GM12891 (cell line): ENCODE measurements at regions not wholly inside any gene's neighbourhood (a gene's known extent, or its start where the extent isn't known, plus 50 kb on each side); places are given as distances from the start of the nearest gene placed in this dataset.

Source experiments
- DNase-seq: peaks from one replicate; pipeline ENCODE4 v3.0.0; 2011; ENCODE audit warnings: low spot score; ENCODE audit not compliant: insufficient read length
- FAIRE-seq: peaks from 2 replicates; lab custom pipeline; 2011; peaks lifted over from hg19 to GRCh38; lab: Jason Lieb, UNC
- PAX5 ChIP-seq: IDR thresholded peaks from 2 replicates; pipeline ENCODE4 v1.6.1; 2011; ENCODE audit warnings: low read length, moderate library complexity, mild to moderate bottlenecking; ENCODE audit not compliant: insufficient read depth, severe bottlenecking
- POLR2A ChIP-seq: IDR thresholded peaks from 2 replicates; pipeline ENCODE4 v1.6.1; 2011; ENCODE audit warnings: low read depth, low read length, control low read depth
- POLR2AphosphoS5 ChIP-seq: IDR thresholded peaks from 2 replicates; pipeline ENCODE4 v1.6.1; 2011; ENCODE audit warnings: low read depth, low read length, control low read depth
- POU2F2 ChIP-seq: IDR thresholded peaks from 2 replicates; pipeline ENCODE4 v1.6.1; 2011; ENCODE audit warnings: low read depth, mild to moderate bottlenecking, control low read depth, low read length, moderate library complexity
- SPI1 ChIP-seq: IDR thresholded peaks from 2 replicates; pipeline ENCODE4 v1.6.1; 2011; ENCODE audit warnings: low read depth, low read length, control low read depth
- TAF1 ChIP-seq: IDR thresholded peaks from 2 replicates; pipeline ENCODE4 v1.6.1; 2011; ENCODE audit warnings: low read depth, low read length, control low read depth

- no peak for TF ChIP-seq POU2F2
- no peak for TF ChIP-seq POLR2A
- TF ChIP-seq PAX5 = no peak
- no peak for TF ChIP-seq POLR2AphosphoS5
- no peak for TF ChIP-seq SPI1
- DNase-seq (no peak), FAIRE-seq (no peak)
Observed at GRCh38 chr3:110027446-110028080, 690.2 kb upstream of the DPPA4 start.

GRCh38 chr3:110031975-110032374, 694.6 kb upstream of the DPPA4 start:
- no peak for FAIRE-seq
- TF ChIP-seq PAX5 = no peak
- no peak for TF ChIP-seq TAF1
- no peak for TF ChIP-seq POLR2AphosphoS5
- TF ChIP-seq POU2F2 = no peak
- no peak for TF ChIP-seq SPI1
- TF ChIP-seq POLR2A = no peak
- no peak for DNase-seq

GRCh38 chr3:110059431-110059830, 722.1 kb upstream of the DPPA4 start:
- FAIRE-seq = no peak

GRCh38 chr3:110062716-110063115, 725.4 kb upstream of the DPPA4 start:
- DNase-seq = no peak
- no peak for FAIRE-seq
- TF ChIP-seq POU2F2 = no peak
- TF ChIP-seq TAF1 = no peak
- no peak for TF ChIP-seq SPI1
- no peak for TF ChIP-seq POLR2A
- TF ChIP-seq POLR2AphosphoS5 = no peak
- no peak for TF ChIP-seq PAX5

More at GRCh38 chr3:110059431-110059830, 722.1 kb upstream of the DPPA4 start:
- no peak for DNase-seq
- TF ChIP-seq POLR2A = no peak
- TF ChIP-seq SPI1 = no peak
- TF ChIP-seq POLR2AphosphoS5 = no peak
- TF ChIP-seq TAF1 = no peak
- TF ChIP-seq PAX5 = no peak
- no peak for TF ChIP-seq POU2F2

- FAIRE-seq (no peak), DNase-seq (no peak)
Observed at GRCh38 chr3:110063178-110063577, 725.8 kb upstream of the DPPA4 start.

GRCh38 chr3:110066206-110066605, 728.9 kb upstream of the DPPA4 start:
- DNase-seq (no peak), FAIRE-seq (no peak)
- TF ChIP-seq PAX5 = no peak
- no peak for TF ChIP-seq TAF1
- no peak for TF ChIP-seq POU2F2
- TF ChIP-seq POLR2A = no peak
- no peak for TF ChIP-seq SPI1
- no peak for TF ChIP-seq POLR2AphosphoS5

More at GRCh38 chr3:110063178-110063577, 725.8 kb upstream of the DPPA4 start:
- TF ChIP-seq POLR2AphosphoS5 (no peak), POLR2A (no peak), POU2F2 (no peak), TAF1 (no peak), PAX5 (no peak), SPI1 (no peak)

GRCh38 chr3:110067527-110067926, 730.2 kb upstream of the DPPA4 start:
- DNase-seq (no peak), FAIRE-seq (no peak)
- TF ChIP-seq PAX5 = no peak
- no peak for TF ChIP-seq POLR2A
- TF ChIP-seq POLR2AphosphoS5 = no peak
- no peak for TF ChIP-seq TAF1
- no peak for TF ChIP-seq SPI1
- no peak for TF ChIP-seq POU2F2

- DNase-seq (no peak), FAIRE-seq (no peak)
- TF ChIP-seq TAF1 (no peak), POLR2A (no peak), POLR2AphosphoS5 (no peak), SPI1 (no peak), POU2F2 (no peak), PAX5 (no peak)
Observed at GRCh38 chr3:110069761-110070160, 732.4 kb upstream of the DPPA4 start.

GRCh38 chr3:110070161-110070916, 733.0 kb upstream of the DPPA4 start:
- TF ChIP-seq POLR2A (no peak), PAX5 (no peak), SPI1 (no peak), POU2F2 (no peak), TAF1 (no peak), POLR2AphosphoS5 (no peak)
- no peak for DNase-seq
- no peak for FAIRE-seq
